ENCODE measurements at regions not wholly inside any gene's neighbourhood (a gene's known extent, or its start where the extent isn't known, plus 50 kb on each side); places are given as distances from the start of the nearest gene placed in this dataset.

DNA sequence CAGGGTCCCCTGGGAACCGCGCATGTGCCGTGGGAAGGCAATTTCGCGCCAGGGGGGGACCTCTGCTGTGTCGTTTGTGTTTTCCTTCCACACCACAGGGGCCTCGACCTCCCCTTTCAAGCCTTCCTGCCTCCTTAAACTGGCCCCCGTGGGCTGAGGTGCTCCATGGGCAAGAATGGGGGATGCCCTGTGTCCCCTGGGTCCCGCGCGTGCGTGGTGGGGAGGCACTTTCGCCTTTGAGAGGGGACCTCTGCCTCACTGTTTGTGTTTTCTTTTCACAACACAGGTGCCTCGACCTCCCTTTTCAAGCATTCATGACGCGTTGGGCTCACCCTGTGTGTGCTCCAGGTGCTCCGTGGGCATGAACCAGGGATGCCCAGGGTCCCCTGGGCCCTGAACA is 348.8 kb downstream of the ALG10 start:
- TF ChIP-seq, protein P1, sequence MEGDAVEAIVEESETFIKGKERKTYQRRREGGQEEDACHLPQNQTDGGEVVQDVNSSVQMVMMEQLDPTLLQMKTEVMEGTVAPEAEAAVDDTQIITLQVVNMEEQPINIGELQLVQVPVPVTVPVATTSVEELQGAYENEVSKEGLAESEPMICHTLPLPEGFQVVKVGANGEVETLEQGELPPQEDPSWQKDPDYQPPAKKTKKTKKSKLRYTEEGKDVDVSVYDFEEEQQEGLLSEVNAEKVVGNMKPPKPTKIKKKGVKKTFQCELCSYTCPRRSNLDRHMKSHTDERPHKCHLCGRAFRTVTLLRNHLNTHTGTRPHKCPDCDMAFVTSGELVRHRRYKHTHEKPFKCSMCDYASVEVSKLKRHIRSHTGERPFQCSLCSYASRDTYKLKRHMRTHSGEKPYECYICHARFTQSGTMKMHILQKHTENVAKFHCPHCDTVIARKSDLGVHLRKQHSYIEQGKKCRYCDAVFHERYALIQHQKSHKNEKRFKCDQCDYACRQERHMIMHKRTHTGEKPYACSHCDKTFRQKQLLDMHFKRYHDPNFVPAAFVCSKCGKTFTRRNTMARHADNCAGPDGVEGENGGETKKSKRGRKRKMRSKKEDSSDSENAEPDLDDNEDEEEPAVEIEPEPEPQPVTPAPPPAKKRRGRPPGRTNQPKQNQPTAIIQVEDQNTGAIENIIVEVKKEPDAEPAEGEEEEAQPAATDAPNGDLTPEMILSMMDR (IDR thresholded peaks at IDR 0.05; ENCODE audit: borderline replicate concordance, control extremely low read depth, extremely low read depth, insufficient read depth, missing control alignments) = no peak
- no peak for DNase-seq (ENCODE audit: low spot score)
- in situ Hi-C loops (cut with MboI; ENCODE audit: low sequenced_read_pairs, unreplicated experiment) = no loop called here

- DNase-seq (ENCODE audit: low spot score) = no peak
- TF ChIP-seq, protein P1 (IDR thresholded peaks at IDR 0.05; ENCODE audit: borderline replicate concordance, control extremely low read depth, extremely low read depth, insufficient read depth, missing control alignments) = no peak
- in situ Hi-C loops (cut with MboI; ENCODE audit: low sequenced_read_pairs, unreplicated experiment) = no loop called here
Observed at GRCh38 chr12:34372003-34372402, 349.7 kb downstream of the ALG10 start.

DNA sequence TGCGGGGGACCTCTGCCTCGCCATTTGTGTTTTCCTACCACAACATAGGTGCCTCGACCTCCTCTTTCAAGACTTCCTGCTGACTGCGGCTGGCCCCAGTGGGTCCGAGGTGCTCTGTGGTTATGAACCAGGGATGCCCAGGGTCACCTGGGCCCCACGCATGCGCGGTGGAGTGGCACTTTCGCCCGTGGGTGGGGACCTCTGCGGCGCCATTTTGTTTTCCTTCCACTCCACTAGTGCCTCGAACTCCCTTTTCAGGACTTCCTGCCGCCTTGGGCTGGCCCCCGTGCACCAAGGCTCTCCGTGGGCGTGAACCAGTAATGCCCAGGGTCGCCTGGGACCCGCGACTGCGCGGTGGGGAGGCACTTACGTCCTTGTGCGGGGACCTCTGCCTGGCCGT is 351.6 kb downstream of the ALG10 start:
- in situ Hi-C loops (cut with MboI; ENCODE audit: low sequenced_read_pairs, unreplicated experiment) = no loop called here
- TF ChIP-seq, protein P1 (IDR thresholded peaks at IDR 0.05; ENCODE audit: borderline replicate concordance, control extremely low read depth, extremely low read depth, insufficient read depth, missing control alignments) = no peak
- DNase-seq (ENCODE audit: low spot score) = no peak

DNA sequence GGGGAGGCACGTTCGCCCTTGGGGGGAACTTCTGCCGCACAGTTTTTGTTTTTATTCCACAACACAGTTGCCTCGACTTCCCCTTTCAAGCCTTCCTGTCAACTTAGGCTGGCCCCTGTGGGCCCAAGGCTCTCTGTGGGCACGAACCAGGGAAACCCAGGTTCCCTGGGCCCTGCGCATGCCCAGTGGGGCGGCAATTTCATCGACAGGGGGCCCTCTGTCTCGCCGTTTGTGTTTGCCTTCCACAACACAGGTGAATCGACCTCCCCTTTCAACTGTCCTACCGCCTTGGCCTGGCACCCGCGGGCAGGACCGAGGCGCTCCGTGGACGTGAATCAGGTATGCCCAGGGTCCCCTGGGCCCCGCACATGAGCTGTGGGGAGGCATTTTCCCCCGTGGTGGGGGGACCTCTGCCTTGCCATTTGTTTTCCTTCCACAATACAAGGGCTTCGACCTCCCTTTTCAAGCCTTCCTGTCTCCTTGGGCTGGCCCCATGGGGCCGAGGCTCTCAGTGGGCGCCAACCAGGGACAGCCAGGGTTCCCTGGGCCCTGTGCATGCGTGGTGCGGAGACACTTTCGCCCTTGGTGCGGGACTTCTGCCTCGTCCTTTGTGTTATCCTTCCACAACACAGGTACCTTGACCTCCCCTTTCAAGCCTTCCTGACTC is 354.0 kb downstream of the ALG10 start:
- in situ Hi-C loops (cut with MboI; ENCODE audit: low sequenced_read_pairs, unreplicated experiment) = no loop called here
- TF ChIP-seq, protein P1 (IDR thresholded peaks at IDR 0.05; ENCODE audit: borderline replicate concordance, control extremely low read depth, extremely low read depth, insufficient read depth, missing control alignments) = no peak
- DNase-seq (ENCODE audit: low spot score) = no peak

DNA sequence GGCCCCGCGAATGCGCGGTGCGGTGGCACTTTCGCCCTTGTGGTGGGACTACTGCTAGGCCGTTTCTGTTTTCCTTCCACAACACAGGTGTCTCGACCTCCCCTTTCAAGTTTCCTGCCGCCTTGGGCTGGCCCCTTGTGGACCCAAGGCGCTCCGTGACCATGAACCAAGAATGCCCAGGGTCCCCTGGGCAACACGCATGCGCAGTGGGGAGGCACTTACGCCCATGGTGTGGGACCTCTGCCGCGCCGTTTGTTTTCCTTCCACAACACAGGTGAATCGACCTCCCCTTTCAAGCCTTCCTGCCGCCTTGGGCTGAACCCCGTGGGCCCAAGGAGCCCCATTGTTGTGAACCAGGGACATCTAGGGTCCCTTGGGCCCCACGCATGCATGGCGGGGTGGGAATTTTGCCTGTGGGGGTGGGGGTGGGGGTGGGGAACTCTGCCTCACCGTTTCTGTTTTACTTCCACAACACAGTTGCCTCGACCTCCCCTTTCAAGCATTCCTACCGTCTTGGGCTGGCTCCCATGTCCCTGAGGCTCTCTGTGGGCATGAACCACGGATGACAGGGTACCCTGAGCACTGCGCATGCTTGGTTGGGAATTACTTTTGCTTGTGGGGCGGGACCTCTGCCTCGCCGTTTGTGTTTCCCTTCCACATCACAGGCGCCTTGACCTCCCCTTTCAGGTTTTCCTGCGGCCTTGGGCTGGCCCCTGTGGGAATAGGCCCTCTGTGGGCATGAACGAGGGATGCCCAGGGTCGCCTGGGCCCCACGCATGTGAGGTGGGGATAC is 355.1 kb downstream of the ALG10 start:
- TF ChIP-seq, protein P1 (IDR thresholded peaks at IDR 0.05; ENCODE audit: borderline replicate concordance, control extremely low read depth, extremely low read depth, insufficient read depth, missing control alignments) = no peak
- in situ Hi-C loops (cut with MboI; ENCODE audit: low sequenced_read_pairs, unreplicated experiment) = no loop called here
- DNase-seq (ENCODE audit: low spot score) = no peak

DNA sequence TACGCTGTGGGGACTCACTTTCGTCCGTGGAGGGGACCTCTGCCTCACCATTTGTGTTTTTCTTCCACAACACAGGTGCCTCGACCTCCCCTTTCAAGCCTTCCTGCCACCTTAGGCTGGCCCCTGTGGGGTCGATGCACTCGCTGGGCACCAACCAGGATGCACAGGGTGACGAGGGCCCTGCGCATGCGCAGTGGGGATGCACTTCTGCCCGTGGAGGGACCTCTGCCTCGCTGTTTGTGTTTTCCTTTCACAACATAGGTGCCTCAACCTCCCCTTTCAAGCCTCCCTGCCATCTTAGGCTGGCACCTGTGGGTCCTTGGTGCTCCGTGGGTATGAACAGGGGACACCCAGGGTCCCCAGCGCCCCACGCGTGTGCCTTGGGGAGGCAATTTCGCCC is 356.8 kb downstream of the ALG10 start:
- DNase-seq (ENCODE audit: low spot score) = no peak
- in situ Hi-C loops (cut with MboI; ENCODE audit: low sequenced_read_pairs, unreplicated experiment) = no loop called here
- TF ChIP-seq, protein P1 (IDR thresholded peaks at IDR 0.05; ENCODE audit: borderline replicate concordance, control extremely low read depth, extremely low read depth, insufficient read depth, missing control alignments) = no peak
